ENCODE measurements at regions not wholly inside any gene's neighbourhood (a gene's known extent, or its start where the extent isn't known, plus 50 kb on each side); places are given as distances from the start of the nearest gene placed in this dataset.

DNA sequence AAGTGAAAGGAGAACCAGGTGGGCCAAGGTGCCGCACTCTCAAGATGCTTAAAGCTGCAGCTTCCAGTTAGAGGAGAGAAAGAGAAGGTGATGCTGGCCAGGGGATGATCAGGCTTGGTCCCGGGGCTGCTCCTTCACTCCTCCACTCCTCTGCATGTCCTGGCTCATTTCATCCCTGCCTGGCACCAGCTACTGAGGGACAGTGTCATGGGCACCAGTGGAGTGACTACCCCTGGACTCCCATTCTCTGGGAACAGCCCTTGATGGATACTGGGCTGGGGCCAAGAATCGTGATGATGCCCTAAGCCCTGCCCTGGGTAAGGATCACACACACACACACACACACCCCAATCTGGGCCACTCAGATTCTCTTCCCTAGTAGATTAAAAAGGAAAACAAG lies 243.7 kb downstream of the UACA start:
- Histone ChIP-seq H3K79me1 (ENCODE audit: low read depth, low read length) (no peaks in the 10 kb centered on the region), H4K91ac (replicated peaks; ENCODE audit: insufficient read length, low read length) (no peak overlapping the region), H3K9me3 (ENCODE audit: insufficient read depth in 2 of 2, low read depth in 1 of 2, low read length in 1 of 2) (no peaks in the 10 kb centered on the region), H4K5ac (ENCODE audit: insufficient read length, low read depth, low read length) (no peak overlapping the region), H2BK15ac (ENCODE audit: low read length) (no peak overlapping the region), H3K79me2 (ENCODE audit: control insufficient read depth in 1 of 2, insufficient read depth in 2 of 2, low read length in 2 of 2) (no peaks in the 10 kb centered on the region), H2BK20ac (ENCODE audit: low read length) (no peak overlapping the region), H2BK120ac (replicated peaks; ENCODE audit: low read depth, low read length) (no peak overlapping the region), H3K4me2 (ENCODE audit: insufficient read depth in 1 of 2, low read depth in 2 of 2, low read length in 2 of 2) (no peak overlapping the region), H3K9ac (replicated peaks in 1 of 4; ENCODE audit: extremely low read depth in 1 of 4, low read depth in 3 of 4, low read length in 3 of 4) (no peak overlapping the region), H3K27ac (ENCODE audit: low read depth, low read length) (no peak overlapping the region), H3K4ac (replicated peaks; ENCODE audit: insufficient read length, low read depth, low read length) (no peak overlapping the region), H2AK5ac (ENCODE audit: low read depth, low read length) (no peak overlapping the region), H2AFZ (ENCODE audit: low read length) (no peak overlapping the region), H3K27me3 (replicated peaks in 1 of 4; ENCODE audit: control insufficient read depth in 3 of 4, extremely low read depth in 1 of 4, insufficient read depth in 3 of 4, low read length in 3 of 4) (no peaks in the 10 kb centered on the region), H3K4me1 (replicated peaks in 1 of 4; ENCODE audit: control insufficient read depth in 3 of 4, insufficient read depth in 4 of 4, low read length in 3 of 4) (peaks cover 1 to 9% (median 6%) of the 10 kb centered on the region in 4 experiments; a peak in 3 of 7 replicates), H2BK12ac (ENCODE audit: low read depth, low read length) (no peak overlapping the region), H2BK5ac (ENCODE audit: low read depth, low read length) (no peak overlapping the region), H4K8ac (ENCODE audit: extremely low read depth, insufficient read depth, low read length) (no peak overlapping the region), H3K4me3 (ENCODE audit: extremely low read depth in 1 of 4, insufficient read depth in 2 of 4, low read depth in 3 of 4, low read length in 4 of 4) (no peak overlapping the region), H3K23ac (ENCODE audit: insufficient read length) (no peak overlapping the region), H3K36me3 (ENCODE audit: control insufficient read depth in 2 of 4, insufficient read depth in 4 of 4, low read length in 3 of 4) (no peaks in the 10 kb centered on the region), H3K14ac (ENCODE audit: insufficient read length) (no peak overlapping the region), H3K23me2 (ENCODE audit: low read depth, low read length) (no peaks in the 10 kb centered on the region), H3K56ac (replicated peaks; ENCODE audit: insufficient read length, low read depth, low read length) (no peak overlapping the region), H4K20me1 (replicated peaks in 1 of 2; ENCODE audit: control insufficient read depth in 1 of 2, insufficient read depth in 2 of 2, low read length in 2 of 2) (no peaks in the 10 kb centered on the region), H3K18ac (ENCODE audit: extremely low read depth, low read length) (no peak overlapping the region)
- POLR2A ChIA-PET (ENCODE audit: partially characterized antibody) = no interaction called here
- no peak for TF ChIP-seq BCL11A (IDR thresholded peaks at IDR 0.05; ENCODE audit: low read depth in 2 of 2, low read length in 2 of 2)
- TF ChIP-seq CHD2 (IDR thresholded peaks at IDR 0.05; ENCODE audit: low read length) = no peak
- DNase-seq (ENCODE audit: low read depth in 1 of 2, low spot score in 2 of 2) (no peak), FAIRE-seq (no peak)
- 91% methylated on average over 3 of the region's 3 CpGs; no CpG with 5 or more reads in 1 of the 2 experiments for WGBS, 2 experiments (ENCODE audit: extremely low coverage in 1 of 2, insufficient coverage in 1 of 2, insufficient read length in 1 of 2, insufficient replicate concordance in 2 of 2, low coverage in 1 of 2, low lambda C conversion rate in 2 of 2, missing lambda C conversion rate in 1 of 2)
- CTCF ChIA-PET (ENCODE audit: partially characterized antibody) = interaction anchor here (0.5 to 1.2 kb wide), 2 partner anchors 10 to 135 kb away, joined by 3 to 4 read pairs; no protein-coding TSS in a partner anchor

Measured in H1 (cell line).